CD14-positive monocyte (primary cell): ENCODE measurements at regions not wholly inside any gene's neighbourhood (a gene's known extent, or its start where the extent isn't known, plus 50 kb on each side); places are given as distances from the start of the nearest gene placed in this dataset.

Experiments
- DNase-seq, 3 donors: peaks; one replicate each; pipeline ENCODE4 v3.0.0-alpha.2; 2011 to 2022
- H2AFZ ChIP-seq: 2 replicates; pipeline ENCODE4 v1.6.0; 2012; ENCODE audit warnings: mild to moderate bottlenecking, low read depth, low read length, inconsistent platforms; ENCODE audit not compliant: insufficient read depth, poor library complexity, severe bottlenecking
- H3K27ac ChIP-seq, 2 donors: 1 replicate in 1 of 2; 2 replicates in 1 of 2; pipeline ENCODE4 v1.5.1; 2012 to 2013; ENCODE audit warnings: low read length in 2 of 2, control low read depth in 1 of 2, inconsistent platforms in 1 of 2, low read depth in 1 of 2, mild to moderate bottlenecking in 1 of 2
- H3K27me3 ChIP-seq, 2 donors: one replicate each; pipeline versions ENCODE4 v1.6.0 to v1.6.1; 2011 to 2013; ENCODE audit warnings: low read length in 2 of 2; ENCODE audit not compliant: control insufficient read depth in 2 of 2, insufficient read depth in 2 of 2
- H3K36me3 ChIP-seq, 2 donors: replicated peaks in 1 of 2; 1 replicate in 1 of 2; 2 replicates in 1 of 2; pipeline versions ENCODE4 v1.5.1 to v1.6.1; 2012 to 2013; ENCODE audit warnings: low read length in 2 of 2, control low read depth in 1 of 2, inconsistent platforms in 1 of 2, mild to moderate bottlenecking in 1 of 2; ENCODE audit not compliant: insufficient read depth in 2 of 2, control insufficient read depth in 1 of 2
- H3K4me1 ChIP-seq, 2 donors: 1 replicate in 1 of 2; 2 replicates in 1 of 2; pipeline versions ENCODE4 v1.5.1 to v1.6.1; 2012 to 2013; ENCODE audit warnings: low read length in 2 of 2, control low read depth in 1 of 2, inconsistent platforms in 1 of 2, mild to moderate bottlenecking in 1 of 2, moderate library complexity in 1 of 2; ENCODE audit not compliant: insufficient read depth in 2 of 2, control insufficient read depth in 1 of 2
- H3K4me2 ChIP-seq: replicated peaks from 2 replicates; pipeline ENCODE3; 2012; ENCODE audit warnings: low read length, moderate library complexity, mild to moderate bottlenecking; ENCODE audit not compliant: poor library complexity, severe bottlenecking; ENCODE audit errors: extremely low read depth
- H3K4me3 ChIP-seq, 3 experiments: fragments of 200-600 bp in 1 of 3; sonication (generic) in 1 of 3; replicated peaks in 1 of 3; 1 replicate in 2 of 3; 2 replicates in 1 of 3; pipeline ENCODE4 v1.5.1; 2011 to 2013; ENCODE audit warnings: low read length in 3 of 3, mild to moderate bottlenecking in 3 of 3, control low read depth in 2 of 3, low read depth in 2 of 3, inconsistent platforms in 1 of 3, moderate library complexity in 1 of 3
- H3K79me2 ChIP-seq: 2 replicates; pipeline ENCODE4 v1.6.0; 2012; ENCODE audit warnings: mild to moderate bottlenecking, control low read depth, inconsistent platforms, low read length, moderate library complexity; ENCODE audit not compliant: insufficient read depth
- H3K9ac ChIP-seq: 2 replicates; pipeline ENCODE4 v1.6.0; 2017; ENCODE audit warnings: low read length, mild to moderate bottlenecking; ENCODE audit not compliant: insufficient read depth, poor library complexity, severe bottlenecking
- H3K9me3 ChIP-seq, 2 donors: replicated peaks in 1 of 2; 1 replicate in 1 of 2; 2 replicates in 1 of 2; pipeline versions ENCODE4 v1.5.1 to v1.6.1; 2012 to 2013; ENCODE audit warnings: low read length in 2 of 2, control low read depth in 1 of 2; ENCODE audit not compliant: control insufficient read depth in 1 of 2, insufficient read depth in 1 of 2
- H4K20me1 ChIP-seq: 2 replicates; pipeline ENCODE4 v1.6.0; 2012; ENCODE audit warnings: mild to moderate bottlenecking, low read length, control low read depth, moderate library complexity; ENCODE audit not compliant: insufficient read depth
- H3K27ac Mint-ChIP-seq, 7 donors: one replicate each; pipeline ENCODE4 v1.8.0; 2020; ENCODE audit warnings: mild to moderate bottlenecking in 7 of 7, mixed read lengths in 7 of 7, moderate library complexity in 6 of 7, inconsistent platforms in 2 of 7
- H3K27me3 Mint-ChIP-seq, 3 donors: one replicate each; pipeline ENCODE4 v1.8.0; 2021 to 2022; ENCODE audit warnings: low read depth in 3 of 3, mild to moderate bottlenecking in 3 of 3, mixed read lengths in 3 of 3, moderate library complexity in 3 of 3, inconsistent platforms in 1 of 3
- H3K36me3 Mint-ChIP-seq, 2 donors: one replicate each; pipeline ENCODE4 v1.8.0; 2020; ENCODE audit warnings: mixed read lengths in 2 of 2, inconsistent platforms in 1 of 2, mild to moderate bottlenecking in 1 of 2
- H3K4me1 Mint-ChIP-seq: one replicate; pipeline ENCODE4 v1.8.0; 2020; ENCODE audit warnings: mild to moderate bottlenecking, mixed read lengths
- H3K4me3 Mint-ChIP-seq, 2 donors: one replicate each; pipeline ENCODE4 v1.8.0; 2020; ENCODE audit warnings: mild to moderate bottlenecking in 2 of 2, mixed read lengths in 2 of 2, moderate library complexity in 1 of 2
- H3K9me3 Mint-ChIP-seq, 7 donors: one replicate each; pipeline ENCODE4 v1.8.0; 2020 to 2022; ENCODE audit warnings: mixed read lengths in 7 of 7, mild to moderate bottlenecking in 6 of 7, moderate library complexity in 6 of 7, inconsistent platforms in 2 of 7
- CTCF ChIP-seq: fragments of 200-600 bp; IDR thresholded peaks from one replicate; pipeline ENCODE4 v1.8.0; 2022; ENCODE audit warnings: antibody characterized with exemption, mild to moderate bottlenecking
- WGBS: methylation state at CpG from one replicate; pipeline ENCODE4 v1.1.5; 2013; ENCODE audit warnings: missing lambda C conversion rate; ENCODE audit not compliant: insufficient coverage; 5-methylcytosine and 5-hydroxymethylcytosine counted together
- intact Hi-C, 2 donors: fragments of 100-400 bp; cut with micrococcal nuclease; formaldehyde crosslinking; loops; one replicate each; pipeline versions ENCODE4 v1.15.0 to v1.15.1; 2023

GRCh38 chr4:156378033-156378665 lies 424.5 kb upstream of the CTSO start:
- intact Hi-C loops: no loop called here

GRCh38 chr4:156377036-156377710 lies 423.5 kb upstream of the CTSO start:
- Histone ChIP-seq H3K9me3 (no peaks in the 10 kb centered on the region), H3K79me2 (no peaks in the 10 kb centered on the region), H3K36me3 (no peaks in the 10 kb centered on the region), H3K4me3 (no peak overlapping the region), H4K20me1 (no peaks in the 10 kb centered on the region), H3K4me2 (no peak overlapping the region), H3K9ac (no peak overlapping the region), H3K27ac (no peak overlapping the region), H2AFZ (no peak overlapping the region), H3K4me1 (no peaks in the 10 kb centered on the region), H3K27me3 (no peaks in the 10 kb centered on the region)
- no peak for DNase-seq
- intact Hi-C loops: no loop called here
- no peaks in the 10 kb centered on the region for H3K9me3 Mint-ChIP-seq
- H3K27ac Mint-ChIP-seq: no peak overlapping the region
- H3K27me3 Mint-ChIP-seq: peaks cover 0 to 2% (median 0%) of the 10 kb centered on the region in 3 donors
- no peaks in the 10 kb centered on the region for H3K36me3 Mint-ChIP-seq
- no peak overlapping the region for H3K4me3 Mint-ChIP-seq
- H3K4me1 Mint-ChIP-seq: no peaks in the 10 kb centered on the region
- no CpG with 5 or more reads among the region's 5 CpGs for WGBS
- TF ChIP-seq CTCF: no peak

More at GRCh38 chr4:156378033-156378665, 424.5 kb upstream of the CTSO start:
- TF ChIP-seq CTCF: peak; percentile 57
- Mint-ChIP-seq H3K4me3 (no peak overlapping the region), H3K36me3 (no peaks in the 10 kb centered on the region), H3K27me3 (peaks cover 0 to 2% (median 0%) of the 10 kb centered on the region in 3 donors), H3K9me3 (no peaks in the 10 kb centered on the region), H3K4me1 (no peaks in the 10 kb centered on the region), H3K27ac (no peak overlapping the region)
- no peaks in the 10 kb centered on the region for H4K20me1 ChIP-seq
- no peaks in the 10 kb centered on the region for H3K4me1 ChIP-seq
- WGBS: no CpG with 5 or more reads among the region's 8 CpGs
- H3K9ac ChIP-seq: no peak overlapping the region
- H3K9me3 ChIP-seq: no peaks in the 10 kb centered on the region
- no peak overlapping the region for H3K4me3 ChIP-seq
- no peaks in the 10 kb centered on the region for H3K79me2 ChIP-seq
- H3K36me3 ChIP-seq: no peaks in the 10 kb centered on the region
- H3K27me3 ChIP-seq: no peaks in the 10 kb centered on the region
- H3K27ac ChIP-seq: no peak overlapping the region
- H3K4me2 ChIP-seq: no peak overlapping the region
- H2AFZ ChIP-seq: no peak overlapping the region
- DNase-seq: peak; percentile 5 to 38 (median 9)
